GM12892 (cell line): ENCODE measurements at regions not wholly inside any gene's neighbourhood (a gene's known extent, or its start where the extent isn't known, plus 50 kb on each side); places are given as distances from the start of the nearest gene placed in this dataset.

Experiments used
- POLR2A ChIP-seq: IDR thresholded peaks from 2 replicates; pipeline ENCODE4 v1.6.1; 2011; ENCODE audit warnings: low read depth, low read length, control low read depth
- POLR2AphosphoS5 ChIP-seq: IDR thresholded peaks from 2 replicates; pipeline ENCODE4 v1.6.1; 2011; ENCODE audit warnings: low read depth, low read length, control low read depth

DNA sequence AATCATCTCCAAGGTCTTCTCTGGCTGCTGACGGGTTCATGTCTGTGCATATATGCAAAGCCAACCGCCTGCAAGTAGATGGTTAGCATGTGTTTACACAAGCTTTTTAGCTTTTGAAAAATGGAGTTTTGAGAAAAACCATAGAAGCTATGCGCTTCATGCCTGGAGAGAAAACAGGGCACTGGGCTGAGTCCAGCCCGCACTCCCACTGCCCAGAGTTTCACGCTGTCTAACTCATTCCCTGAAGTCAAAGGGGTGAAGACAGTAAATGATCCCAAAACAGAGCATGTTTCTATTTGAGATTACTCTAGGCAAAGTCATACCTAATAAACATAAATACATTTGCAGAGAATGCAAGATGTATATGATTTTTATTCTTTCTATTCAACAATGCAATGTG is 278.8 kb downstream of the IRX2 start:
- TF ChIP-seq POLR2A = no peak
- TF ChIP-seq POLR2AphosphoS5 = no peak
